HUDEP-2 (cell line): ENCODE measurements at regions not wholly inside any gene's neighbourhood (a gene's known extent, or its start where the extent isn't known, plus 50 kb on each side); places are given as distances from the start of the nearest gene placed in this dataset.

ENCODE experiments used
- DNase-seq, 76 experiments: peaks; one replicate each; lab custom pipeline; 2025; ENCODE audit not compliant: unreplicated experiment in 76 of 76; lab: John Stamatoyannopoulos, UW

GRCh38 chr1:4960336-4960735 is 305.9 kb downstream of the AJAP1 start:
- no peak for DNase-seq

GRCh38 chr1:4959216-4959615 is 304.8 kb downstream of the AJAP1 start:
- DNase-seq, result no peak

- DNase-seq, result no peak
Observed at GRCh38 chr1:4957027-4957426, 302.6 kb downstream of the AJAP1 start.

GRCh38 chr1:4954392-4954791 is 300.0 kb downstream of the AJAP1 start:
- no peak for DNase-seq

- DNase-seq, result no peak
Observed at GRCh38 chr1:4951601-4952000, 297.2 kb downstream of the AJAP1 start.

GRCh38 chr1:4946343-4946742 is 291.9 kb downstream of the AJAP1 start:
- no peak for DNase-seq

- no peak for DNase-seq
Observed at GRCh38 chr1:4944911-4945310, 290.5 kb downstream of the AJAP1 start.

GRCh38 chr1:4944072-4944471 is 289.7 kb downstream of the AJAP1 start:
- DNase-seq, result no peak

- DNase-seq, result no peak
Observed at GRCh38 chr1:4939266-4939665, 284.9 kb downstream of the AJAP1 start.

GRCh38 chr1:4937876-4938534 is 283.6 kb downstream of the AJAP1 start:
- no peak for DNase-seq

- DNase-seq, result no peak
Observed at GRCh38 chr1:4935807-4936206, 281.4 kb downstream of the AJAP1 start.

- DNase-seq, result no peak
Observed at GRCh38 chr1:4933232-4933631, 278.8 kb downstream of the AJAP1 start.

- DNase-seq, result no peak
Observed at GRCh38 chr1:4932311-4933030, 278.1 kb downstream of the AJAP1 start.

GRCh38 chr1:4931486-4931885 is 277.1 kb downstream of the AJAP1 start:
- no peak for DNase-seq

GRCh38 chr1:4928186-4928585 is 273.8 kb downstream of the AJAP1 start:
- no peak for DNase-seq

GRCh38 chr1:4924356-4924755 is 269.9 kb downstream of the AJAP1 start:
- no peak for DNase-seq

GRCh38 chr1:4916610-4917009 is 262.2 kb downstream of the AJAP1 start:
- DNase-seq, result no peak

- no peak for DNase-seq
Observed at GRCh38 chr1:4915154-4915553, 260.7 kb downstream of the AJAP1 start.

- no peak for DNase-seq
Observed at GRCh38 chr1:4908486-4908885, 254.1 kb downstream of the AJAP1 start.

GRCh38 chr1:4894566-4894965 is 240.2 kb downstream of the AJAP1 start:
- DNase-seq, result no peak

- no peak for DNase-seq
Observed at GRCh38 chr1:4880626-4881025, 226.2 kb downstream of the AJAP1 start.

GRCh38 chr1:4877426-4877825 is 223.0 kb downstream of the AJAP1 start:
- DNase-seq, result no peak
